Left ventricle myocardium inferior (tissue), 1 donor: ENCODE measurements at regions not wholly inside any gene's neighbourhood (a gene's known extent, or its start where the extent isn't known, plus 50 kb on each side); places are given as distances from the start of the nearest gene placed in this dataset.

Experiments used
- DNase-seq: peaks from one replicate; pipeline ENCODE4 v3.0.0-alpha.2; 2020
- H3K27ac ChIP-seq: fragments of 200-600 bp; replicated peaks from 2 replicates; pipeline ENCODE4 v1.8.0; 2021
- H3K27me3 ChIP-seq: fragments of 200-600 bp; 2 replicates; pipeline ENCODE4 v1.8.0; 2021; ENCODE audit warnings: low read depth
- H3K36me3 ChIP-seq: fragments of 200-600 bp; 2 replicates; pipeline ENCODE4 v1.8.0; 2021
- H3K4me1 ChIP-seq: fragments of 200-600 bp; 2 replicates; pipeline ENCODE4 v1.8.0; 2021
- H3K4me3 ChIP-seq: fragments of 200-600 bp; 2 replicates; pipeline ENCODE4 v1.8.0; 2021; ENCODE audit warnings: mild to moderate bottlenecking, moderate library complexity
- H3K9me3 ChIP-seq: fragments of 200-600 bp; replicated peaks from 2 replicates; pipeline ENCODE4 v1.8.0; 2021
- intact Hi-C: fragments of 100-400 bp; cut with micrococcal nuclease; formaldehyde crosslinking; loops from one replicate; pipeline ENCODE4 v1.11.0; 2022
- TF ChIP-seq, protein P1 (sequence below): fragments of 200-600 bp; IDR thresholded peaks from 2 replicates; pipeline ENCODE4 v1.8.0; 2021; ENCODE audit warnings: antibody characterized with exemption, mild to moderate bottlenecking, borderline replicate concordance
- donor health status: DM: no; HTN: yes; CAD: no; lungs with severe emphysema.

DNA sequence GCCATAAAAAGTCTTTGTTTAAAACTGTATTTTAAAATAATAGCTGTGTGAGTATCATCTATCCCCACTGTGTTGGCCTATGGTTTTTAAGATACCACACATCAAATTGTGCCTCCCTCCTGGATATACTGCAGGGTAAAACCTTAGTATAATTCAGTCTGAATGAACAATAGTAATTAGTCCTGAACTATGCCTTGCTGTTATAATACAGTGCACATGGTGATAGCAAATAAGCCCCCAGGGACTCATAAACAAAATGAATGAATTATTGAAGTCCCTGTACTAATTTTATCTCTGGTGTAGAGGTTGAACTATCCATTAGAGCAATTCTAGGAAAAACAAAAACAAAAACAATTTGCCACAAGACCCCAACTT lies 142.7 kb upstream of the ADAMTSL1 start:
- H3K9me3 ChIP-seq = no peaks in the 10 kb centered on the region
- no peaks in the 10 kb centered on the region for H3K36me3 ChIP-seq
- H3K4me1 ChIP-seq = peaks cover 8% of the 10 kb centered on the region
- no peaks in the 10 kb centered on the region for H3K27me3 ChIP-seq
- DNase-seq = no peak
- TF ChIP-seq, protein P1, sequence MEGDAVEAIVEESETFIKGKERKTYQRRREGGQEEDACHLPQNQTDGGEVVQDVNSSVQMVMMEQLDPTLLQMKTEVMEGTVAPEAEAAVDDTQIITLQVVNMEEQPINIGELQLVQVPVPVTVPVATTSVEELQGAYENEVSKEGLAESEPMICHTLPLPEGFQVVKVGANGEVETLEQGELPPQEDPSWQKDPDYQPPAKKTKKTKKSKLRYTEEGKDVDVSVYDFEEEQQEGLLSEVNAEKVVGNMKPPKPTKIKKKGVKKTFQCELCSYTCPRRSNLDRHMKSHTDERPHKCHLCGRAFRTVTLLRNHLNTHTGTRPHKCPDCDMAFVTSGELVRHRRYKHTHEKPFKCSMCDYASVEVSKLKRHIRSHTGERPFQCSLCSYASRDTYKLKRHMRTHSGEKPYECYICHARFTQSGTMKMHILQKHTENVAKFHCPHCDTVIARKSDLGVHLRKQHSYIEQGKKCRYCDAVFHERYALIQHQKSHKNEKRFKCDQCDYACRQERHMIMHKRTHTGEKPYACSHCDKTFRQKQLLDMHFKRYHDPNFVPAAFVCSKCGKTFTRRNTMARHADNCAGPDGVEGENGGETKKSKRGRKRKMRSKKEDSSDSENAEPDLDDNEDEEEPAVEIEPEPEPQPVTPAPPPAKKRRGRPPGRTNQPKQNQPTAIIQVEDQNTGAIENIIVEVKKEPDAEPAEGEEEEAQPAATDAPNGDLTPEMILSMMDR = no peak
- no peak overlapping the region for H3K4me3 ChIP-seq
- no peak overlapping the region for H3K27ac ChIP-seq
- intact Hi-C loops = no loop called here

DNA sequence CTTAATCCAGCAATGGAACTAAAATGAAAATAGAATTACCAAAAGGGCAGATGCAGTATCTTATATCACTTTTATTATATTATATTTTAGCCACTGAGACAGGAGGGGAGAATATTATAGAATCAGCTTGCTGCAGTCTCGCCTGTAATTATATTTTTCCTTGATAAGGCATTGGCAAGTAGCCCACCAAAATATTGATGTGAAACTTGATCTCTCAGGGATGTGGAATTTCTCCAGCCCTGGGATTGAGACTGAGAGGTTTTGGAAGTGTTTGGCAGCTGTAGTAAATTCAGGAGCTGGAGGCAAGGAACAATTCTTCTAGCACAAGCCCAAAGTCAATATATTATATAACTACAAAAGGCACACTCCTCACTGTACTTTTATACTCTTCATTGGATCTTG lies 142.1 kb upstream of the ADAMTSL1 start:
- DNase-seq = no peak

DNA sequence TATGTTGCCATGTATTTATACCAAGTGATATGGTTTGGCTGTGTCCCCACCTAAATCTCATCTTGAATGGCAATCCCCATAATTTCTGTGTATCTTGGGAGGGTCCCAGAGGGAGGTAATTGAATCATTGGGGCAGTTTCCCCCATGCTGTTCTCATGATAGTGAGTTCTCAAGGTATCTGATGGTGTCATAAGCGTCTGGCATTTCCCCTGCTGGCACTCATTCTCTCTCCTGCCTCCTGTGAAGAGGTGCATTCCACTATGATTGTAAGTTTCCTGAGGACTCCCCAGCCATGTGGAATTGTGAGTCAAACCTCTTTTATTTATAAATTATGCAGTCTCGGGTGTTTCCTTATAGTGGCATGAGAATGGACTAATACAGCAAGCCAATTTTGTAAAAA lies 140.8 kb upstream of the ADAMTSL1 start:
- H3K9me3 ChIP-seq = no peaks in the 10 kb centered on the region
- DNase-seq = no peak
- H3K4me1 ChIP-seq = peaks cover 8% of the 10 kb centered on the region
- intact Hi-C loops = no loop called here
- H3K27ac ChIP-seq = no peak overlapping the region
- H3K27me3 ChIP-seq = no peaks in the 10 kb centered on the region
- TF ChIP-seq, protein P1 = no peak
- no peaks in the 10 kb centered on the region for H3K36me3 ChIP-seq
- H3K4me3 ChIP-seq = no peak overlapping the region

More for the DNA sequence above, 142.1 kb upstream of the ADAMTSL1 start:
- no peaks in the 10 kb centered on the region for H3K9me3 ChIP-seq
- H3K4me1 ChIP-seq = peaks cover 8% of the 10 kb centered on the region
- H3K4me3 ChIP-seq = no peak overlapping the region
- no peak overlapping the region for H3K27ac ChIP-seq
- H3K27me3 ChIP-seq = no peaks in the 10 kb centered on the region
- TF ChIP-seq, protein P1 = no peak
- no peaks in the 10 kb centered on the region for H3K36me3 ChIP-seq
- intact Hi-C loops = no loop called here

DNA sequence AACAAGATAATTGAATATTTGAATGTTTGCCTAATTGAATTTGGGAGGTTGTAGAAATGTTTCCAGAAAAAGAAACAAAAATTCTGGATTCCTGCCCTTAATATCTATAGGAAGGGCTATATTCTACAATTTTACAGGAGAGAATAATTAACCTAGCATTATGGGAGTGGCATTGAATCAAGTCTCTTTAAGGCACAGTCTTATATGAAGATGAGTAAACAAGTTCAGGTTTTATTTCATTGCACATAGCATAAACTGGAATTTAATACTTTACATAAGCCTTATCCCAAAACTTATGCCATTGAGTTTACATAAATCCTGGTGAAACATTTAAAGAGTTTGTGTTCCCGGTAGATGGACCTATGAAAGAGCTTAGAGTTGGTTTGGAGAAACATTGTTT lies 138.1 kb upstream of the ADAMTSL1 start:
- intact Hi-C loops = no loop called here
- Histone ChIP-seq H3K9me3 (peaks cover 6% of the 10 kb centered on the region), H3K36me3 (no peaks in the 10 kb centered on the region), H3K27ac (no peak overlapping the region), H3K4me1 (peaks cover 8% of the 10 kb centered on the region), H3K27me3 (no peaks in the 10 kb centered on the region), H3K4me3 (no peak overlapping the region)
- TF ChIP-seq, protein P1 = no peak
- DNase-seq = no peak

DNA sequence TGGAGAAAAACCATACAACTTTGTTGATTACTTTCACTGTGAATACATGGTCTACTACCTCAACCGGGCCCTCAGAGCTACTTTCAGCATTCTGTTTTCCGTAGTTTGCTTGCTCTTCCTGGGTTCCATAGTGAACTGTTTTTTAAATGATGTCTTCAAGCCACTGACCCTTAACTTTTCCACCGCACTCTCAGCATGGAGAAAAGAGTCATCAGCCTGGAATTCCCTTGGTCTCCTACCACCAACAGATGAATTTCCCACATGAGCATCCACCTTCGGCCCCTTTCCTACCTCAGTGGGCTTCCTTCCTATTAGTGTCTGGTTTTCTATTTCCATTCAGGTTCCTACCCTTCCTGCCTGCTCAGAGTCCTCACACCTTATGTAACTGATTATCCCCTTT lies 135.9 kb upstream of the ADAMTSL1 start:
- no peaks in the 10 kb centered on the region for H3K36me3 ChIP-seq
- no peaks in the 10 kb centered on the region for H3K27me3 ChIP-seq
- H3K4me3 ChIP-seq = no peak overlapping the region
- no peak overlapping the region for H3K27ac ChIP-seq
- H3K4me1 ChIP-seq = no peaks in the 10 kb centered on the region
- no peak for DNase-seq
- TF ChIP-seq, protein P1 = no peak
- intact Hi-C loops = no loop called here
- peaks cover 6% of the 10 kb centered on the region for H3K9me3 ChIP-seq

DNA sequence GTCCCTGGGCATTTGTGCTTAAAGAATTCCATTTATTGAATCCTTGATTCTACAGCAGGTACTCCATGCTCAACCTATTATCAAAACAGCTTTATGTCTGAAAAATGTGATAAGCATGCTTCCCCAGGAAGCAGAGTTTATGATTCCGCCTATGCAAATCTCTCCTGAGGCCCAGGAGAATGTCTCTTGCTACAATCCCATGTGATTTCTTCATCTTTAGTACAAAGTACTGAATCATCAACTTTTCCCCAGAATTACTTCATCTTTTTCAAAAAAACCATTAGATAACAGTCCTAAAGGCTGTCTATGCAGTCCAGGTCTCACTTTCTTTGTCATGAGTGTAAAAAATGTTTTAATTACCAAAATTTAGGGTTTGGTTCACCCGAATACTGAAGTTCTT lies 130.2 kb upstream of the ADAMTSL1 start:
- no peak for DNase-seq
- Histone ChIP-seq H3K4me3 (no peak overlapping the region), H3K27me3 (no peaks in the 10 kb centered on the region), H3K36me3 (no peaks in the 10 kb centered on the region), H3K4me1 (peaks cover 3% of the 10 kb centered on the region), H3K27ac (no peak overlapping the region), H3K9me3 (peaks cover 6% of the 10 kb centered on the region)
- TF ChIP-seq, protein P1 = no peak
- intact Hi-C loops = no loop called here
